GM18867 (cell line): ENCODE measurements at regions not wholly inside any gene's neighbourhood (a gene's known extent, or its start where the extent isn't known, plus 50 kb on each side); places are given as distances from the start of the nearest gene placed in this dataset.

Experiments
- ATAC-seq: cut with Tn5 transposase; IDR thresholded peaks from one replicate; pipeline ENCODE4 v1.9.1; 2021; ENCODE audit warnings: mild to moderate bottlenecking, moderate library complexity; ENCODE audit not compliant: unreplicated experiment

DNA sequence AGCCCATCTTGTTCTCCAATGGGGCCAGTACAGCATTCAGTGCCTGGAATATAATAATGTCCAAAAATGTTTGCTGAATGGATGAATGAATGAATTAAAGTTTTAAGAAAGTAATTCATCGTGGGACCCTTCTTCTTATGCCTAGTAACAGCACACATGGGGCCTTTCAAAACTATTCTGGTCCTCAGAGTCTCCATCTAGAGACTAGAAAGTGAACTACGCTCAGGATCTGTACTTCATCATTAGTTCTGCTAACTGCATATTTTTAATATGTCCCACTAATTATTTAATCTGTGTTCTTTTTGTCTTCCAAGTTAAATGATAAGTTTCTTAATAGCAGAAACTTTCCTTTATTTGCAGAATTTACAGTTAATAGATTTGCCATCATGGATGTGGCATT, 172.5 kb downstream of the SMAD2 start:
- ATAC-seq = no peak

DNA sequence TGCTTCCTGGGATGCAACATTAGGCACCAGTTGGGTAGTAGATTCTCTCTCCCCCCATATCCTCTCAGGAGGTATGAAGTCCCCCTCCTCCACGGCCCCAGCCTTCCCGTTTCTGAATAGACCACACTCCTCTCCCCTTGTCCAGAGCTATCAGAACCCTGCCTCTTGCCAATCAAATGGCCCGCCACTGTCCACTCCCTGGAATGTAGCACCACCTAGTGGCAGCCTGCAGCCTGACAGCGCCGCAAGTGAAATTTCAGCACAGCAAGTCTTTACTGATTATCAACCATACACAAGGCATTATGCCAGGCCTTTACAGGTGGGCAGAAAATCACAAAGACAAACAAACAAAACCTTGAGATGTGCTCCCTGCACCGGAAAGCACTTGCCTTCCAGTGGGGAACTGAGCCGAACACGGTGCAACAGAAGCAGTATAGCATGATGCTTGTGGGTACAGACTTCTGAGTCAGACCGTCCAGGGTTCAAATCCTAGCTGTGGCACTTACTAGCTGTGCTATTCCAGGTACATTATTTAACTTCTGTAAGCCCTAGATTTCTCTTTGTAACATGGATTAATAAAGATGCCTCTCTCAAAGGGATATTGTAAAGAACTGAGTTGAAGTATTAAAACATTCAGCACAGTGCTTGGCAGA, 174.0 kb downstream of the SMAD2 start:
- ATAC-seq = peak; percentile 73

DNA sequence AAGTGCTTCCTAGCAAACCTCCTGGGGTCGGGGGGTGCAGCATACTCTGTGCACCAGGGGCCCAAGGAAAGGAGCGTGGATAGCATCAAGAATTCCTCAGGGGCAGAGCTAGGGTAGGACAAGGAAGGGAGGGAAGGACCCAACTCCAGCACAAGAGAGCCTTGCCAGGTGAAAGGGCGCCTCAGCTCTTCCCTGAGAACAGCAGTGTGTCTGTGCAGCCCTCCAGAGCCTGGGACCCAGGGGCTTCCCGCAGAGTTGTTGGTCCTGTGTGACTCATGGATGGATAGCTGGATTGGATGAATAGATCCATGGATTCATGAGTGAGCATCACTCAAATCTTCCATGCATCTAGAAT, 175.4 kb downstream of the SMAD2 start:
- ATAC-seq = no peak

DNA sequence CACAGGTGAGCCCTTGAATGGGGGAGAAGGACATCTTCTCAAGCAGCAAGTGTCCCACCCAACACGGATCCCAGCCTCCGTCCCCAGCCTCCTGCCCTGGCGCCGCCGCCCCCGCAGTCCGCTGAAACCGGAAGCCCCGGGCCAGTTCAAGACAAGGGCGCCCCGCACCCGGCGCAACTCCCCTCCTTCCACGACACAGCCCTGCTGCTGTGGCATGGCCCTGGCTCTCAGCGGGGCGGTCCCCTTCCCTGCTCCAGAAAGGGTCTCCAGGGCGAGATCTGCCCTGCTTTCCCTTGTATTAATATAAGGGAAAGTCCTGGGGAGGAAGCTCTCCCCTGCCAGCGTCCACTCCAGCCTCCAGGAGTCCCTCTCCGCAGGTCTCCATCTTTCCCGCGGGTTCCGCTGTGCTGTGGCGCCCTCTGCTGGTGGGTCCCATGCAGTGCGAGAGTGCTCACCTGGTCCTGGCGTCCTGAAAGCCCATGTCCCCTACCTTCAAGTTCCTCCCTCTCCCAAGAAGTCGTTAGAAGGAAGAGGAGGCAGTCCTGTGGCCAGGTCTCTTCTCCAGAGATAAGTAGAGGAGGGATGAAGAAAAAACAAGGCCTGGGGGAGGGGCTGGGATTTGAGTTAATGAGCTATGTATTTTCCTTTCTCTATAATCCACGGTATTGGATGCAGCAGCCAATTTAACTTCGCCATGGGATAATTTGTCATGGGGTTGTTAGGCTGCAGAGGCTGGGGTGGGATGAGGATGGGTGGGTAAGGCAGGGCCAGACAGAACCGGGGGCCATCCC, 176.0 kb downstream of the SMAD2 start:
- no peak for ATAC-seq

DNA sequence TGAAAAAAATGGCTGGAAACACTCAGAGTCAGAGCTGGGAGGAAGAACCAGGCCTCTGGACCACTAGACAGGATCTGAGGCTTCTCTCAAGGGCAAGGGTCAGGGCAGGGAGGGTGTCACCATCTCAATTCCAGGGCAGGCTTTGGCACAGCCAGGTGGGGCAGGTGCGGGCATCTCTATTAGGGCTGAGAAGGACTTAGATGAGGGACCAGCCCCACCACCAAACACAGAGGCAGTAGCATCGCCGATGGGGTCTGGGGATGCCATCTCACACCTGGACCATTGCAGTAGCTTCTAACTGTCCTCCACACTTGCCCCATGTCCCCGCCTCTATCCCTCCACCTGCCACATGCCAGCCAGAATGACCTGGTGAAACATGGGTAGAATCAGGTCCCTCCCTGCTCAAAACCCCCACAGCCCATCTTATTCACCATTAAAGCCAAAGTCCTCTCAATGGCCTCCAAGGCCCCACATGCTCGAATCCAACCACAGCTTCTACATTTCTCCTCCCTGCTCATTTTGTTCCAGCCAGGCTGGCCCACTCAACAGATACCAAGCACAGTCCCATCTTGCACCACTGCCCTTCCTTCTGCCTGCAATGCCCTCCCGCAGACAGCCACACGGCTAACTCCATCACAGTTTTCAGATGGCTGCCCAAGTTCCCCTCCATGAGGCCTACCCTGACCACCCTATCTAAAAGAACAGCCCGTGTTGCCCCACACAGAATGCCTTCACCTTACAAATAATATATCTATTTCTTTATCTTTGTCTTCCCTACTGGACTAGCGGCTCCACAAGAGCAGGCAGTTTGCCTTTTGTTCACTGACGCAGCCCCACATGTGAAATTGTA, 177.4 kb downstream of the SMAD2 start:
- no peak for ATAC-seq

DNA sequence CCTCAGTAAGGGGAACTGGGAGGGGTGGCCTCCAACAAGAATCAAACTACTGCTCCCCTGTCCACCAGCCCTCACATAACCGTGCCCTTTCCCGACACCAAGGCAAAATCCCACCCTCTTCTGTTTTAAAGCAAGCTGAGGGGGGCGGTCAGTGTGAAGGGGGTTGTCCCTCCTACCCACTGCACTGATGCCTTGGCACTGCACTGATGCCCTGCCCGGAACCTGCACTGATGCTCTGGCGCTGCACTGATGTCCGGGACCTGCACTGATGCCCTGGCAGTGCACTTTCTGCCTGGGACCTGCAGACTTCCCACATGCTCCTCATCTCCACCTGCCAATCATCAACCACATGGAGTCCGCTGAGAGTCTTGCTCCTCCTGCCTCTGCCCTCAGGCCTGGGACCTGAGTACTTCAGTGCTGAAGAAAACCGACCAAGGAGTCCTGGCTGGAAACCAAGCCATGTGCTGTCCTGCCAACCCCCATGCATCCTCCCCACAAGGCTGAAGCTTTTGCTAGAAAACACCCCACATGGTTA, 179.5 kb downstream of the SMAD2 start:
- ATAC-seq = no peak

DNA sequence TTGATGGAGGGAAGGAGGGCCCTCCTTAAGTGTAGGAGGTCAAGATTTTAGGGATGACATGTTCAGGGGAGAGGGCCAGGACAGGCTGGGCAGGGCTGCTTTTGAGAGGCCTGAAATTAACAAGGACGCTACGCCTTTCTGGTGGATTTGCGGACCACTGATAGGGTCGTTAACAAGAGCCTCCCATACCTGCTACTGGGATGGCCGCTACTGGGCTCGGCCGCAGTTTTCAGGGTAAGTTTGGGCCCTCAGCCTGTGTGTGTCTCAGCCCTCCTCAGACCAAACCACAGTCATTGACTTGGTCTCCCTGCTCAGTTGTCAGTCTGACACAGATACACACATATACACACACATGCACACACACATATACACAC, 180.9 kb downstream of the SMAD2 start:
- ATAC-seq = no peak

DNA sequence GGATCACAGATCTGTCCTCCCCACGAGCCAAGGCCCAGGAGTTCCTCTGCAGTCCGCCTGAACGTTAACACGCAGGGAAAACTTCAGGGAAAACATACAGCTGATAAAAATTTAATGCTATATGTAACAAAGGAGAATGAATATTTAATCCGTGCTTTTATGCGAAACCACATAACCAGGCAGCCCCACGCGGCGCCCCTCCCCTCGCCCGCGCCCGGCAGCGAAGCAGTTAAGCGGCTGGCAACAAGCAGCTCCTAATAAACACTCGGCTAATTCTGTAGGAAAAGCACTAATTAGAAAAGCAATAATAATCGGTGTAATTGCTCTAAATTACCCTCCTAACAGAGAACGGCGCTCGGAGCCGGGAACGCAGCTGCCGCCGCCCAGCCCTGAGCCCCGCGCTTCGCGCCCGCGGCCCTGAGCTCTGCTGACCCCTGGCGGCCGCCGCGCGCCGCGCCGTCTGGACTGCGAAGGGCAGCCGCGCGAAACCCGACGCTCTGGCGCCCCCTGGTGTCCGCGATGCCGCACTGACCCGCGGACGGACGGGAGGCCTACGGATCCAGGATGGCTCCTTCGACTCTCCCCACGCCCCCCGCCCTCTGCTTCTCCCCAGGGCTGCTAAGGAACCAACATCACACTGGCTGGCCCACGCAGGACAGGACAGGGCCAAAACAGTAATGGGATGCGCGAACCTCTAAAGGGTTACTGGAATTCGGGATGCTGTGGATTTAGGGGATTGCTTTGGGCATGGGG, 181.4 kb downstream of the SMAD2 start:
- peak; percentile 92 for ATAC-seq

DNA sequence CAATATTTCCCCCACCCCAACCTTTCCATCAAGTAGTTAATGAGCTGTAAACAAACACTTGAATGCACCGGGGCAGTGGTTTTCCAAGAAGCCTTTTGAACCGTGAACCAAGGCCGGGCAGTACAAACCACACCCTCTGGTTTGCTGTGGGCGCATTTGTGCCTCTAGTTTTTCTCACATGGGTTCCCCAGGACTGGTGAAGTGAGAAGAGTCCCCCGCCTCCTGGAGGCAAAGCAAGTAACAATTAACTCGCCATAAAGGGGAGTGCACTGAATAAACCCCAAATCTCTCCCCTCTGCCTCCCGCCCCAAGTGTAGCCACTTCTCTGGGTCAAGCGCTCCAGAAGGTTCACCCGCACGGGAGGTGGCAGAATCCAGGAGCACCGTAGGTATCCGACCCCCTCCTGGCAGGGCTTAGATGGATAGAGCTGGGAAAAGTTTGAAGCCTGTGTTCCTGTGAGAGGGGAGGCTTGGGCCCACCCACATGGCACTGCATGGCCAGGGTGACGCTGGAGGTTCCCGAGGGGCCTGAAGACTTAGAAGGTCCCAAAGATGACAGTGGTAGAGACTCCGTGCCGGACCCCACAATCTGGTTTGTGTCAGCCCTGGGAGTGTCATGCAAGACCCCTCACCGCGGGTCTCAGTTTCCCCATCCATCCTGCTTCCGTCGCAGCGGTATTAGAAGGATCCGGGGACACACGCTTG, 182.2 kb downstream of the SMAD2 start:
- ATAC-seq = no peak

DNA sequence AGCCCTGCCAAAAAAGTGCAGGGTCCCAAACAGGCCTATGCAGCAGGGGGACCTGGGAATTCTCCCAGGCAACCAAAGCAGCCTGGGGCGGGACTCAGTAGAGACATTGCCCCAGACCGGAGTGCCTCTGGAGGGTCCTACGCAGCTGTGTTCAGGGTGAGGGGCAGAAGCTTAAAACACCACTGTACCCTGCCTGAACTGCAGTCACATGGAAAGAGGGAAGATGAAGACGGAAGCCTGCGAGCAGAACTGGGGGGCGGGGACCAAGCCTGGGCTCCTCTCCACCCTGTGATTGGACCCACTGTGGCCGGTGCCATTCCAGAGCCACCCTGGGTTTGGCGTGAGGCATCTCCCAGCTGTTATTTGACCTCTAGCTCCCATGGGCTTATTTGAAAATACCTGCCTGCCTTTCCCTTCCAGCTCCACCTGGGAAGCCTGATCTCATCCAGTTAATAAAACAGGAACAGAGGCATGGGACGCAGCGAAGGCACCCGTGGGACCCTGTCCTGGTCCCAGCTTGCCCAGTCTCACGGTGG, 183.1 kb downstream of the SMAD2 start:
- no peak for ATAC-seq

DNA sequence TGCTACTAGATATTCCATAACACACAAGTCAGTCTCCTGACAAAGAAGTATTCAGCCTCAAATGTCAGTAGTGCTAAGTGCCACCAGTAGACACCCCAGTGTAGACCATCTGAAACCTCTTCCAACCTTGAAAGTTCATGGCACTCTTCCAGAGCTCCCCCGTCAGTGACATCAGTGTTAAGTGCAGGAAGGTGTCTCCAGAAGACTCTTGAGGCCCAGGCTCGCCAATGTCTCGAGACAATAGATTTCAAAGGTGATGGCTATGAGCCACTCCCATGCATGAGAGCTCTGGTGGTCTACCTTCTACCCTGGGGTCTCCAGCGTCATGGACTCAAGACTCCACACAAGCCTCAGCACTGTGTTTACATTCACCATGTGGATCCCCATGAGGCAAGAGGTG, 183.8 kb downstream of the SMAD2 start:
- ATAC-seq = no peak

DNA sequence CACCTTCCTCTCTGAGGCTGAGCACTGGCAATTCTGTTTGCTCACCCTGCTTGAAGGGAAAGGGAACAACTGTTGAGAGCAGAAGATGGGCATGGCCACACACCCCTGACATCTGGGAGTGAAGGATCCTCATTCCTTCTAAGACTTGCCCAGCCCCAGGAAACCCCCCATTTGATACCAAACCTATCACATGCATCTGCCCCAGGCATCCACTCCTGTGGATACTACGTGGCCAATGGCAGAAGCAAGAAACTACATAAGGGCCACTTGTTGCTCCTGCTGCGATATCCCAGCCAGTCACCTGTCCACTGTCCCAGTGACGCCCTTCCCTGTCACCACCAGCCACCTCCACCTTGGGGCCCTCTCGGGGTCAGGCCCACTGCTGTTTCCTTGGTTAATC, 185.2 kb downstream of the SMAD2 start:
- no peak for ATAC-seq

DNA sequence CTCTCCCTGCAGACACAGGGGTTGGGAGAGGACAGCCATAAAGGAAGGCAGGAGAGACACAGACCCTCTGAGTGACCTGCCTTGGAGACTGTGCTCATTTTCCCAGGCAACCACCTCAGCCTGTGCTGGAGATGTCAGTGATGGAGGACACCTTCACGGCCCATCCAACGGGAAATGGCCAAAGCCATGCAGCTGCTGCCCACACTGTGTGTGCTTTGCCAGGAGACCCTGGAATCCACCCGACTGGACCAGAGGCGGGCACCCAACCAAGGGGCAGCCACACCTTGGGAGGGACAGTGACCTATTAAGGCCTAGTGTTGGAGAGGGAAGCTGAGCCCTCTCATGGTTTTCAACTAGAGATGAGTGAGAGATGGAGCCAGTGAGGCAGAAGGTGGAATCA, 192.5 kb downstream of the SMAD2 start:
- no peak for ATAC-seq

DNA sequence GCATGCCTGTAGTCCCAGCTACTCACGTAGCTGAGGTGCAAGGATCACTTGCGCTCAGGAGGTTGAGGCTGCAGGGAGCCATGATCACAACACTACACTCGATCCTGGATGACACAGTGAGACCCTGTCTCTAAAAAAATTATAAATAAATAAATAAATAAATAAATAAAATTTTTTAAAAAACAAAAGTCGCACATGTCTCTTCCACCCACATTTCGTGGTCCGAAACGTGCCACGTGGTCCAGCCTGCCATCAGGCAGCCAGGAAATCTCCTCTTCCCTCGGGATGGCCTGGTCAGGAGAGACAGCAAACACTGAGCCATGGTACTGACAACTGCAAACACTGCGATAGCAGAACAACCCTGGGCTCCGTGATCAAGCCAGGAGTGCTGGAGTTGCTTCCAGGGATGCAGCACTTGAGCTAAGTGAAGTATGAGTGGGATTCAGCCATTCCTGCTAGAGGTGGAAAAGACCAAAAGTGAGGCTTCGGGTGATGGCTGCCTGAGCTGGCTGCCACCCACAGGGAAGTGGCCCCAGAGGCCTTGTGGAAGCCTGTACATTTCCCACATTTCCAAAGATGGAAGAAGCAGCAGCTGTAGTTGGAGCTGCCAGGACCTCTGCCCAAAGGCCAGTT, 193.1 kb downstream of the SMAD2 start:
- no peak for ATAC-seq

DNA sequence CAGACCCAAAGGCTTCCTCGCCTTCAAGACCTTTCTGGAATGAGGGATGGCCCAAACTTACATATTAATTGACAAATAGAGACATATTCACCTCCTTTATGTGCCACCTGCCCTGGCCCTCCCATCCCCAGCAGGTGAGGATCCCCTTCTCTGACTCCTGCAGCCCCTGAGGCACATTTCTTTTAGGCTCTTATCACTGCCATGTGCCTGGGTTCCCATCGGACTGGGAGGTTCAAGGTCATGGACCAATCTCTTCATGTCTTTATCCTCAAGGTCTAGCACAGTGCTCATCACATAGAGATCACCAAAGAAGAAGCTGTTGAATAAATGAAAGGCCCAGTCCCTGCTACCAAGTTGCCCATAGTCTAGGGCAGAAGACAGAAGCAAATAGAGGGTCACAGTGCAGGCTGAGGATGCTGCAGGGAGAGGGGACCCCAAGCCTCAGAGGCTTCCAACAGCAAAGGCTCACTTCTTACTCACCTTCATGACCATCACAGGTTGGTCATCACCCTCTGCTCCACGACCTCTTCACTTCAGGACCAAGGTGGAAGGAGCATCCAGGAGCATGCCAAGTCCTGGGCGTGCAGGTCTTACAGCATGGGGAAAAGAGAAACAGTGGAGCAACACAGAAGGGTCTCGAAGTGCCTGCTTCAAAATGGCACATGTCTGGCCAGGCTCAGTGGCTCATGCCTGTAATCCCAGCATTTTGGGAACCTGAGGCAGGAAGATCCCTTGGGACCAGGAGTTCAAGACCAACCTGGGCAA, 193.9 kb downstream of the SMAD2 start:
- ATAC-seq = no peak

DNA sequence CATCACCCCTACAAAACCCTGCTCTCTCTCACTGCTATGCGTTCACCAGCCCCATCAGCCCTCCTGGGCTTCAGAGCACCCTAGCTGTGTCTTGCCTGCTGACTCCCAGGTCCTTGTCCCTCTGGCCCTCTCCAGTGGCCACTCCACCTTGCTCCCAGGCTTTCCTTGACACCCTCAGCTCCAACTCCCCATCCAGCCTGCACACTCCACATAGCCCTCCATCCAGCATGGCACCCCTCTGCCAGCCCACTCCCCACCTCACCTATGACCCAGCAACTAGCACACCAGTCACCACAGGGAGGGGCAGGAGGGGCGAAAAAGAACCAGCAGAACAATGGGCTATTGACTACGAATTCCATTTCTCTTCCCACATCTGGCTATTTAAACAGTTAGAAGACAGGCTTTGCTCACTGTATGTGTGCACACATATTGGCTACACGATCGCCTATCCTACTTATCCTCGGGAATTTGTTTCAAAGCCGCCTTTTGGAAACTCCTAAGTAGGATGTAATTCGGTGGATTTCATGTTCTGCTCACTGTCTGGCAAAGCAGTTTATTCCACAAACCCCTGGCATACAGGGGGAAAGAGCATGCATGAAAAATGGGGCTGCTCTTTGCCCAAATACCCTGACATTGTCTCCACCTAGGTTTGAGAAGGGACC, 195.3 kb downstream of the SMAD2 start:
- no peak for ATAC-seq

DNA sequence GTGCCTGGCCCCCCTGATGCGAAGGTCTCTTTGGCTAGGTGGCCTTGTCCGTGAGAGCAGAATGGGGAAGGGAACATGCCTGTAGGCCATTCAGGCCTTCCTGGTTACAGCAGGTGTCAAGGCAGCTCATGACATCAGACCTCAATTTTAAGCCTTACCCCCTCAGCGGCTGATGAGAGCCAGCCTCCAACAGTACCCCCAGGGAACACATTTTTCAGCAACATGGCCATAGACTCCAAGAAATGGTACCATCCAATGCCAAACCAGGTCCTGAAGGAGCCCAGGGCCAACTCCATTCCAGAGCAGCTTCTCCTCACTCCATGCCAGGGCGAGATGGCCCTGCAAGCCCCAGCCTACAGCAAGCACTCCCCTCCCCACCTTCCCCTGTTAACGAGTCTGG, 199.2 kb downstream of the SMAD2 start:
- no peak for ATAC-seq

DNA sequence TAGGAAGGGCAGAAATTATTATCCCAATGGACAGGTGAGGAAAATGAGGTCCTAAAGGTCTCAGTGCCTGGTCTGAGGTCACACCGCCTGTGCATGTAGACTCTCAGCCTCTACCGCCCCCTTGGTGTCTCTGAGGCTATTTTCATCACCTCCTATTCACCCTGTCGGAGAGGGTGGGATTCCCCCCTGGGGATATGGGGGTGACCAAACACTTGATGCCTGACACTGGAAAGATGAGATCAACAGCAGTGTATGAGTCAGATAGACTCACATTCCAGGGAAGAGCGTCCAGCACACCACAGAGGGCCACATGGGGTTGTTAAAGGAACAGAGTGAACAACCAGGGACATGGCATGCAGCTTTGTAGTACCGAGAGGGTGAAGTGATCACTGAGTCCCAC, 199.7 kb downstream of the SMAD2 start:
- ATAC-seq = no peak
